Liver (tissue), 8 donors: ENCODE measurements at regions not wholly inside any gene's neighbourhood (a gene's known extent, or its start where the extent isn't known, plus 50 kb on each side); places are given as distances from the start of the nearest gene placed in this dataset.

Experiments
- DNase-seq: peaks from one replicate; pipeline ENCODE4 v3.0.0-alpha.2; 2017; ENCODE audit warnings: low spot score
- H3K27ac ChIP-seq, 2 donors: one replicate each; pipeline ENCODE4 v1.7.0; 2013; ENCODE audit warnings: inconsistent platforms in 2 of 2, low read length in 2 of 2, control low read depth in 1 of 2, low read depth in 1 of 2, mild to moderate bottlenecking in 1 of 2
- H3K27me3 ChIP-seq, 4 donors: one replicate each; pipeline versions ENCODE4 v1.6.1 to v1.7.0; 2013; ENCODE audit warnings: low read length in 3 of 4, inconsistent platforms in 1 of 4, mild to moderate bottlenecking in 1 of 4, moderate library complexity in 1 of 4; ENCODE audit not compliant: control insufficient read depth in 4 of 4, insufficient read depth in 4 of 4
- H3K36me3 ChIP-seq, 4 donors: one replicate each; pipeline versions ENCODE4 v1.6.1 to v1.7.0; 2013; ENCODE audit warnings: low read length in 3 of 4, mild to moderate bottlenecking in 3 of 4, low read depth in 1 of 4, moderate library complexity in 1 of 4; ENCODE audit not compliant: control insufficient read depth in 4 of 4, insufficient read depth in 3 of 4
- H3K4me1 ChIP-seq, 4 donors: one replicate each; pipeline versions ENCODE4 v1.6.1 to v1.7.0; 2013; ENCODE audit warnings: low read length in 3 of 4, mild to moderate bottlenecking in 3 of 4, moderate library complexity in 1 of 4; ENCODE audit not compliant: control insufficient read depth in 4 of 4, insufficient read depth in 4 of 4
- H3K4me3 ChIP-seq, 3 donors: one replicate each; pipeline versions ENCODE4 v1.6.1 to v1.7.0; 2013; ENCODE audit warnings: low read length in 3 of 3, control low read depth in 1 of 3, low read depth in 1 of 3, mild to moderate bottlenecking in 1 of 3
- H3K9ac ChIP-seq, 2 donors: one replicate each; pipeline ENCODE4 v1.7.0; 2013; ENCODE audit warnings: low read length in 2 of 2, mild to moderate bottlenecking in 2 of 2, moderate library complexity in 2 of 2, control low read depth in 1 of 2, low read depth in 1 of 2
- H3K9me3 ChIP-seq, 4 donors: one replicate each; pipeline versions ENCODE4 v1.6.1 to v1.7.0; 2013; ENCODE audit warnings: low read length in 3 of 4; ENCODE audit not compliant: control insufficient read depth in 4 of 4
- EGR1 ChIP-seq, 2 donors: IDR thresholded peaks; 2 replicates each; pipeline ENCODE4 v1.6.1; 2016 to 2018; ENCODE audit warnings: antibody characterized with exemption in 2 of 2, low read depth in 2 of 2
- FOXA1 ChIP-seq: IDR thresholded peaks from 2 replicates; pipeline ENCODE4 v1.6.1; 2016; ENCODE audit warnings: antibody characterized with exemption
- FOXA2 ChIP-seq: IDR thresholded peaks from 2 replicates; pipeline ENCODE4 v1.6.1; 2016; ENCODE audit warnings: antibody characterized with exemption
- GABPA ChIP-seq, 2 donors: IDR thresholded peaks in 1 of 2; conservative IDR thresholded peaks in 1 of 2; 2 replicates each; pipeline ENCODE4 v1.6.1; 2016; ENCODE audit warnings: antibody characterized with exemption in 2 of 2, mild to moderate bottlenecking in 1 of 2, moderate library complexity in 1 of 2
- HNF4A ChIP-seq, 2 donors: conservative IDR thresholded peaks; 2 replicates each; pipeline ENCODE4 v1.6.1; 2016; ENCODE audit warnings: antibody characterized with exemption in 2 of 2, mild to moderate bottlenecking in 2 of 2
- HNF4G ChIP-seq: IDR thresholded peaks from 2 replicates; pipeline ENCODE4 v1.6.1; 2016; ENCODE audit warnings: antibody characterized with exemption
- JUND ChIP-seq, 2 donors: IDR thresholded peaks; 2 replicates each; pipeline ENCODE4 v1.6.1; 2016; ENCODE audit warnings: antibody characterized with exemption in 2 of 2
- NR2F2 ChIP-seq: IDR thresholded peaks from 2 replicates; pipeline ENCODE4 v1.6.1; 2016; ENCODE audit warnings: antibody characterized with exemption
- RAD21 ChIP-seq, 2 donors: IDR thresholded peaks; 2 replicates each; pipeline ENCODE4 v1.6.1; 2016; ENCODE audit warnings: antibody characterized with exemption in 2 of 2, mild to moderate bottlenecking in 2 of 2
- RXRA ChIP-seq, 2 donors: IDR thresholded peaks; 2 replicates each; pipeline ENCODE4 v1.6.1; 2017 to 2018; ENCODE audit warnings: antibody characterized with exemption in 2 of 2, mild to moderate bottlenecking in 1 of 2
- SP1 ChIP-seq: IDR thresholded peaks from 2 replicates; pipeline ENCODE4 v1.6.1; 2018; ENCODE audit warnings: antibody characterized with exemption, mild to moderate bottlenecking
- TAF1 ChIP-seq: conservative IDR thresholded peaks from 2 replicates; pipeline ENCODE4 v1.6.1; 2016; ENCODE audit warnings: antibody characterized with exemption, mild to moderate bottlenecking
- YY1 ChIP-seq: IDR thresholded peaks from 2 replicates; pipeline ENCODE4 v1.6.1; 2016; ENCODE audit warnings: antibody characterized with exemption, mild to moderate bottlenecking
- WGBS: extraction: QIAGEN DNeasy Blood & Tissue Kit; methylation state at CpG from one replicate; pipeline ENCODE4 v1.1.7; 2013; 5-methylcytosine and 5-hydroxymethylcytosine counted together
- TF ChIP-seq, protein P1 (sequence below): IDR thresholded peaks from 2 replicates; pipeline ENCODE4 v1.6.1; 2016; ENCODE audit warnings: antibody characterized with exemption
- TF ChIP-seq, protein P2 (sequence below): IDR thresholded peaks from 2 replicates; pipeline ENCODE4 v1.6.1; 2016; ENCODE audit warnings: antibody characterized with exemption, mild to moderate bottlenecking
- TF ChIP-seq, protein P3 (sequence below): fragments of 150-350 bp; IDR thresholded peaks from 2 replicates; pipeline ENCODE4 v1.5.1; 2017; ENCODE audit warnings: improper control_type of control experiment, low read depth, low read length; ENCODE audit not compliant: missing input control
- TF ChIP-seq, protein P4 (sequence below): IDR thresholded peaks from 2 replicates; pipeline ENCODE4 v1.6.1; 2016; ENCODE audit warnings: antibody characterized with exemption
- TF ChIP-seq, protein P5 (sequence below): IDR thresholded peaks from 2 replicates; pipeline ENCODE4 v1.6.1; 2016; ENCODE audit warnings: antibody characterized with exemption
- donor health status: healthy.
- donor health status: healthy.
- donor health status: healthy.
- donor health status: healthy.
- donor health status: healthy.

DNA sequence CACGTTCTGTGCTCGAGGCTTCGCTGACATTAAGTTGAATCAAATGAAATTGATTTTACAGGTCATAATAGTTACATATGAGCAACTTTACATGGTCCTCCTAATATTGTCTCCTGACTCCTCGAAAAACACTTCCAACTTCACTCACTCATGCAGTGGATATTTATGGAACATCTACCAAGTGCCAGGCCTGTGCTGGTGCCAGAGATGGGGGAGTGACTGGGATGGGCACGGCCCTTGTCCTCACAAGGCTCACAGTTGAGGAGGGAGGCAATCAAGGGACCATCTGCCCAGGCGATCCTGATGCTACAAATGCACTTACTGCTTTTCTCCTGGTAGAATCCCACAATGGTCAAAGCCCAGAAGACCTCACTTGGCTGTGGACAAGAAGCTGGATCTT, 426.4 kb downstream of the PREX1 start:
- no peaks in the 10 kb centered on the region for H3K4me1 ChIP-seq
- WGBS: 86% methylated on average over 6 of the region's 6 CpGs
- H3K27ac ChIP-seq: no peak overlapping the region
- no peak for TF ChIP-seq RXRA (IDR thresholded peaks at IDR 0.05)
- TF ChIP-seq, protein P1, sequence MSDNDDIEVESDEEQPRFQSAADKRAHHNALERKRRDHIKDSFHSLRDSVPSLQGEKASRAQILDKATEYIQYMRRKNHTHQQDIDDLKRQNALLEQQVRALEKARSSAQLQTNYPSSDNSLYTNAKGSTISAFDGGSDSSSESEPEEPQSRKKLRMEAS: no peak
- TF ChIP-seq, protein P2, sequence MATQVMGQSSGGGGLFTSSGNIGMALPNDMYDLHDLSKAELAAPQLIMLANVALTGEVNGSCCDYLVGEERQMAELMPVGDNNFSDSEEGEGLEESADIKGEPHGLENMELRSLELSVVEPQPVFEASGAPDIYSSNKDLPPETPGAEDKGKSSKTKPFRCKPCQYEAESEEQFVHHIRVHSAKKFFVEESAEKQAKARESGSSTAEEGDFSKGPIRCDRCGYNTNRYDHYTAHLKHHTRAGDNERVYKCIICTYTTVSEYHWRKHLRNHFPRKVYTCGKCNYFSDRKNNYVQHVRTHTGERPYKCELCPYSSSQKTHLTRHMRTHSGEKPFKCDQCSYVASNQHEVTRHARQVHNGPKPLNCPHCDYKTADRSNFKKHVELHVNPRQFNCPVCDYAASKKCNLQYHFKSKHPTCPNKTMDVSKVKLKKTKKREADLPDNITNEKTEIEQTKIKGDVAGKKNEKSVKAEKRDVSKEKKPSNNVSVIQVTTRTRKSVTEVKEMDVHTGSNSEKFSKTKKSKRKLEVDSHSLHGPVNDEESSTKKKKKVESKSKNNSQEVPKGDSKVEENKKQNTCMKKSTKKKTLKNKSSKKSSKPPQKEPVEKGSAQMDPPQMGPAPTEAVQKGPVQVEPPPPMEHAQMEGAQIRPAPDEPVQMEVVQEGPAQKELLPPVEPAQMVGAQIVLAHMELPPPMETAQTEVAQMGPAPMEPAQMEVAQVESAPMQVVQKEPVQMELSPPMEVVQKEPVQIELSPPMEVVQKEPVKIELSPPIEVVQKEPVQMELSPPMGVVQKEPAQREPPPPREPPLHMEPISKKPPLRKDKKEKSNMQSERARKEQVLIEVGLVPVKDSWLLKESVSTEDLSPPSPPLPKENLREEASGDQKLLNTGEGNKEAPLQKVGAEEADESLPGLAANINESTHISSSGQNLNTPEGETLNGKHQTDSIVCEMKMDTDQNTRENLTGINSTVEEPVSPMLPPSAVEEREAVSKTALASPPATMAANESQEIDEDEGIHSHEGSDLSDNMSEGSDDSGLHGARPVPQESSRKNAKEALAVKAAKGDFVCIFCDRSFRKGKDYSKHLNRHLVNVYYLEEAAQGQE: no peak
- TF ChIP-seq, protein P3, sequence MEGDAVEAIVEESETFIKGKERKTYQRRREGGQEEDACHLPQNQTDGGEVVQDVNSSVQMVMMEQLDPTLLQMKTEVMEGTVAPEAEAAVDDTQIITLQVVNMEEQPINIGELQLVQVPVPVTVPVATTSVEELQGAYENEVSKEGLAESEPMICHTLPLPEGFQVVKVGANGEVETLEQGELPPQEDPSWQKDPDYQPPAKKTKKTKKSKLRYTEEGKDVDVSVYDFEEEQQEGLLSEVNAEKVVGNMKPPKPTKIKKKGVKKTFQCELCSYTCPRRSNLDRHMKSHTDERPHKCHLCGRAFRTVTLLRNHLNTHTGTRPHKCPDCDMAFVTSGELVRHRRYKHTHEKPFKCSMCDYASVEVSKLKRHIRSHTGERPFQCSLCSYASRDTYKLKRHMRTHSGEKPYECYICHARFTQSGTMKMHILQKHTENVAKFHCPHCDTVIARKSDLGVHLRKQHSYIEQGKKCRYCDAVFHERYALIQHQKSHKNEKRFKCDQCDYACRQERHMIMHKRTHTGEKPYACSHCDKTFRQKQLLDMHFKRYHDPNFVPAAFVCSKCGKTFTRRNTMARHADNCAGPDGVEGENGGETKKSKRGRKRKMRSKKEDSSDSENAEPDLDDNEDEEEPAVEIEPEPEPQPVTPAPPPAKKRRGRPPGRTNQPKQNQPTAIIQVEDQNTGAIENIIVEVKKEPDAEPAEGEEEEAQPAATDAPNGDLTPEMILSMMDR: no peak
- H3K27me3 ChIP-seq: peaks cover 0 to 10% (median 1%) of the 10 kb centered on the region in 4 donors
- H3K36me3 ChIP-seq: no peaks in the 10 kb centered on the region
- no peak overlapping the region for H3K9ac ChIP-seq
- DNase-seq: no peak
- no peak overlapping the region for H3K4me3 ChIP-seq
- H3K9me3 ChIP-seq: no peaks in the 10 kb centered on the region

DNA sequence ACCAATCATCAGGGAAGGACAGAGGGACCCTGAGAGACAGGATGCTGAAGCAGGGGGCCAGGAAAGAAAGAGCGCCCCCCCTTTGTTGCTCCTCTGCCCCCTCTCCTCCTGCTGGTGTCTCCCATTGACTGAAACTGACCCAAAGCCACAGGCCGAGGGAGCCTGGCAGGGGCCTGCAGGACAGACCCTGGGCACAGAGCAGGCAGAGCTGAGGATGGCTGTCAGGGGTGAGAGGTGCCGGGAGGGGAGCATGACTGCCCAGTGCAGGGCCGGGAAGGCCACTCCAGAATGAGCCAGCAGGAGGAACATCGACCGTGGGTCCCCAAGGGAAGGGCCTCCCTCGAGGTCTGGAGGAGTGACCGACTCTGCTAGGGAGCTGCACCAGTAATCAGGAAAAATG, 427.8 kb downstream of the PREX1 start:
- no peak for DNase-seq
- H3K9ac ChIP-seq: no peak overlapping the region
- WGBS: 77% methylated on average over 8 of the region's 8 CpGs
- H3K4me3 ChIP-seq: no peak overlapping the region
- no peak for TF ChIP-seq HNF4A (conservative IDR thresholded peaks at IDR 0.05)
- TF ChIP-seq GABPA (IDR thresholded peaks at IDR 0.05 in 1 of 2, conservative IDR thresholded peaks at IDR 0.05 in 1 of 2): no peak
- no peak for TF ChIP-seq TAF1
- TF ChIP-seq, protein P2: no peak
- no peak for TF ChIP-seq NR2F2
- TF ChIP-seq RAD21 (IDR thresholded peaks at IDR 0.05): no peak
- no peak for TF ChIP-seq EGR1 (IDR thresholded peaks at IDR 0.05; ENCODE audit: low read depth in 2 of 2)
- TF ChIP-seq, protein P4, sequence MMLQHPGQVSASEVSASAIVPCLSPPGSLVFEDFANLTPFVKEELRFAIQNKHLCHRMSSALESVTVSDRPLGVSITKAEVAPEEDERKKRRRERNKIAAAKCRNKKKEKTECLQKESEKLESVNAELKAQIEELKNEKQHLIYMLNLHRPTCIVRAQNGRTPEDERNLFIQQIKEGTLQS: no peak
- no peak for TF ChIP-seq FOXA1
- TF ChIP-seq, protein P1: no peak
- TF ChIP-seq, protein P5, sequence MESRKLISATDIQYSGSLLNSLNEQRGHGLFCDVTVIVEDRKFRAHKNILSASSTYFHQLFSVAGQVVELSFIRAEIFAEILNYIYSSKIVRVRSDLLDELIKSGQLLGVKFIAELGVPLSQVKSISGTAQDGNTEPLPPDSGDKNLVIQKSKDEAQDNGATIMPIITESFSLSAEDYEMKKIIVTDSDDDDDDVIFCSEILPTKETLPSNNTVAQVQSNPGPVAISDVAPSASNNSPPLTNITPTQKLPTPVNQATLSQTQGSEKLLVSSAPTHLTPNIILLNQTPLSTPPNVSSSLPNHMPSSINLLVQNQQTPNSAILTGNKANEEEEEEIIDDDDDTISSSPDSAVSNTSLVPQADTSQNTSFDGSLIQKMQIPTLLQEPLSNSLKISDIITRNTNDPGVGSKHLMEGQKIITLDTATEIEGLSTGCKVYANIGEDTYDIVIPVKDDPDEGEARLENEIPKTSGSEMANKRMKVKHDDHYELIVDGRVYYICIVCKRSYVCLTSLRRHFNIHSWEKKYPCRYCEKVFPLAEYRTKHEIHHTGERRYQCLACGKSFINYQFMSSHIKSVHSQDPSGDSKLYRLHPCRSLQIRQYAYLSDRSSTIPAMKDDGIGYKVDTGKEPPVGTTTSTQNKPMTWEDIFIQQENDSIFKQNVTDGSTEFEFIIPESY: no peak
- no peak for TF ChIP-seq FOXA2
- TF ChIP-seq JUND (IDR thresholded peaks at IDR 0.05): no peak
- no peak for TF ChIP-seq HNF4G
- no peak for TF ChIP-seq SP1
- TF ChIP-seq, protein P3: no peak
- no peak for TF ChIP-seq YY1
- TF ChIP-seq RXRA (IDR thresholded peaks at IDR 0.05): no peak
- H3K27me3 ChIP-seq: peaks cover 0 to 10% (median 1%) of the 10 kb centered on the region in 4 donors
- H3K27ac ChIP-seq: no peak overlapping the region
- H3K36me3 ChIP-seq: no peaks in the 10 kb centered on the region
- no peaks in the 10 kb centered on the region for H3K4me1 ChIP-seq
- H3K9me3 ChIP-seq: no peaks in the 10 kb centered on the region
